Prostate gland (tissue), 2 donors: ENCODE measurements at regions not wholly inside any gene's neighbourhood (a gene's known extent, or its start where the extent isn't known, plus 50 kb on each side); places are given as distances from the start of the nearest gene placed in this dataset.

ENCODE experiments used
- CTCF ChIP-seq, 4 experiments: fragments of 200-600 bp in 2 of 4; fragments of 450-650 bp in 2 of 4; sonication (generic) in 2 of 4; IDR thresholded peaks; 1 replicate in 3 of 4; 2 replicates in 1 of 4; pipeline ENCODE4 v1.5.1; 2016 to 2019; ENCODE audit warnings: antibody characterized with exemption in 4 of 4, mild to moderate bottlenecking in 2 of 4, moderate library complexity in 2 of 4
- POLR2A ChIP-seq: fragments of 450-650 bp; IDR thresholded peaks from one replicate; pipeline ENCODE4 v1.6.1; 2016; ENCODE audit warnings: antibody characterized with exemption, mild to moderate bottlenecking

GRCh38 chr6:44715925-44716324, 328.4 kb downstream of the CDC5L start:
- no peak for TF ChIP-seq CTCF (IDR thresholded peaks at IDR 0.05)
- no peak for TF ChIP-seq POLR2A
